MM.1S (cell line): ENCODE measurements at regions not wholly inside any gene's neighbourhood (a gene's known extent, or its start where the extent isn't known, plus 50 kb on each side); places are given as distances from the start of the nearest gene placed in this dataset.
"Not testable (repeated sequence)": the region's sequence is repeated elsewhere in the genome, so short reads cannot be mapped to it uniquely, and the experiment has no call there.

ENCODE experiments used
- DNase-seq: peaks from one replicate; pipeline ENCODE4 v3.0.0-alpha.2; 2015
- H2AFZ ChIP-seq: fragments of 300-600 bp; sonication (generic); 2 replicates; pipeline ENCODE4 v1.6.0; 2016; ENCODE audit warnings: antibody characterized with exemption, low read length
- H3F3A ChIP-seq: fragments of 300-600 bp; sonication (generic); 2 replicates; pipeline ENCODE4 v1.6.1; 2016; ENCODE audit warnings: mild to moderate bottlenecking, antibody characterized with exemption, low read length, moderate library complexity, mixed read lengths; ENCODE audit not compliant: insufficient read depth
- H3K27ac ChIP-seq: fragments of 300-600 bp; sonication (generic); 2 replicates; pipeline ENCODE4 v1.5.1; 2016; ENCODE audit warnings: mild to moderate bottlenecking, low read length
- H3K27me3 ChIP-seq: fragments of 300-600 bp; sonication (generic); replicated peaks from 2 replicates; pipeline ENCODE4 v1.6.0; 2016; ENCODE audit warnings: low read length; ENCODE audit not compliant: insufficient read depth
- H3K36me3 ChIP-seq: fragments of 300-600 bp; sonication (generic); replicated peaks from 2 replicates; pipeline ENCODE4 v1.6.1; 2016; ENCODE audit warnings: mild to moderate bottlenecking, low read length, mixed read lengths; ENCODE audit not compliant: insufficient read depth
- H3K4me1 ChIP-seq: fragments of 300-600 bp; sonication (generic); 2 replicates; pipeline ENCODE4 v1.6.1; 2016; ENCODE audit warnings: low read length, mixed read lengths
- H3K4me2 ChIP-seq: fragments of 300-600 bp; sonication (generic); 2 replicates; pipeline ENCODE4 v1.6.0; 2016; ENCODE audit warnings: low read depth, low read length
- H3K4me3 ChIP-seq: fragments of 300-600 bp; sonication (generic); 2 replicates; pipeline ENCODE4 v1.5.1; 2016; ENCODE audit warnings: low read length, mixed read lengths
- H3K79me2 ChIP-seq: fragments of 300-600 bp; sonication (generic); 2 replicates; pipeline ENCODE4 v1.6.1; 2016; ENCODE audit warnings: mixed run types, low read length, mixed read lengths
- H3K9ac ChIP-seq: fragments of 300-600 bp; sonication (generic); 2 replicates; pipeline ENCODE4 v1.6.1; 2016; ENCODE audit warnings: low read length, mixed read lengths
- H3K9me2 ChIP-seq: fragments of 300-600 bp; sonication (generic); replicated peaks from 2 replicates; pipeline ENCODE4 v1.6.1; 2016; ENCODE audit warnings: mild to moderate bottlenecking, low read length, mixed read lengths; ENCODE audit not compliant: insufficient read depth
- H3K9me3 ChIP-seq: fragments of 300-600 bp; sonication (generic); replicated peaks from 2 replicates; pipeline ENCODE4 v1.6.1; 2016; ENCODE audit warnings: mild to moderate bottlenecking, low read length, mixed read lengths; ENCODE audit not compliant: insufficient read depth
- H4K20me1 ChIP-seq: fragments of 300-600 bp; sonication (generic); 2 replicates; pipeline ENCODE4 v1.6.1; 2016; ENCODE audit warnings: mild to moderate bottlenecking, low read length, moderate library complexity, mixed read lengths; ENCODE audit not compliant: insufficient read depth
- EZH2 ChIP-seq: fragments of 300-600 bp; sonication (generic); optimal IDR thresholded peaks from 2 replicates; pipeline ENCODE3; 2017; ENCODE audit warnings: low read depth, mild to moderate bottlenecking, antibody characterized with exemption, low read length, mixed read lengths
- EZH2phosphoT487 ChIP-seq: fragments of 300-600 bp; sonication (generic); IDR thresholded peaks from 2 replicates; pipeline ENCODE4 v1.6.1; 2018; ENCODE audit warnings: antibody characterized with exemption, low read length
- TF ChIP-seq, protein P1 (sequence below): fragments of 300-600 bp; sonication (generic); IDR thresholded peaks from 2 replicates; pipeline ENCODE4 v1.5.1; 2016; ENCODE audit warnings: antibody characterized with exemption, low read length, mixed read lengths

DNA sequence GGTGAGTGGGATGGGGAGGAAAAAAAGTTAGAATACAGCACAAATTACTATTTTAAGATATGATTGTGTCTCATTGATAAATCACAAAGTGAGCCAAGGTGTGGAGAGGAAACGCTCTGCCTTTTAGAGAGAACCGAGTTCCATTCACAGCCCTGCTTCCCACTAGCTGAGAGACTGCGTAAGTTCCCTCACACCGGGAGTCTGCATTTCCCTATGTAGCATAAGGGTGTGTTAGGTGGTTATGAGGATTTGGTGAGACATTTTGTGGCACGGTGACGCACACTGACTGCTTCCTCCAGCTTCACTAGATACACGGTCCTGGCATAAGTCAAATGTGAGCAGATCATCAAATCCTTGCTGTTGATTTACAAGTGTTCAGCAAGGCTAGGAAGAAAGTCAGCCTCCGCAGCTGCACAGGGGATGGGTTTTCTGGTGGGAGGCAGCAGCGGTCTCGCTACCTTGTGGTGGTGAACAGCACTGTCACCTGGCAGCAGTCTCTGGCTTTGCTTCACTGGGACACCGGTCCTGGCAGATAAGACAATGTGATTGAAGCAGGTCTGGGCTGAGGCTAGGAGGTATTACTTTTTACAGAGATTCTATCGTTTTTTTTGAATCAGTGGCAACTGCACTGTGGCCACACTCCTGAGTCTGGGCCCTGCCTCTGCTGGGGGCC lies 312.2 kb upstream of the B3GAT1 start:
- no peak for TF ChIP-seq EZH2
- no peak for TF ChIP-seq EZH2phosphoT487
- TF ChIP-seq, protein P1, sequence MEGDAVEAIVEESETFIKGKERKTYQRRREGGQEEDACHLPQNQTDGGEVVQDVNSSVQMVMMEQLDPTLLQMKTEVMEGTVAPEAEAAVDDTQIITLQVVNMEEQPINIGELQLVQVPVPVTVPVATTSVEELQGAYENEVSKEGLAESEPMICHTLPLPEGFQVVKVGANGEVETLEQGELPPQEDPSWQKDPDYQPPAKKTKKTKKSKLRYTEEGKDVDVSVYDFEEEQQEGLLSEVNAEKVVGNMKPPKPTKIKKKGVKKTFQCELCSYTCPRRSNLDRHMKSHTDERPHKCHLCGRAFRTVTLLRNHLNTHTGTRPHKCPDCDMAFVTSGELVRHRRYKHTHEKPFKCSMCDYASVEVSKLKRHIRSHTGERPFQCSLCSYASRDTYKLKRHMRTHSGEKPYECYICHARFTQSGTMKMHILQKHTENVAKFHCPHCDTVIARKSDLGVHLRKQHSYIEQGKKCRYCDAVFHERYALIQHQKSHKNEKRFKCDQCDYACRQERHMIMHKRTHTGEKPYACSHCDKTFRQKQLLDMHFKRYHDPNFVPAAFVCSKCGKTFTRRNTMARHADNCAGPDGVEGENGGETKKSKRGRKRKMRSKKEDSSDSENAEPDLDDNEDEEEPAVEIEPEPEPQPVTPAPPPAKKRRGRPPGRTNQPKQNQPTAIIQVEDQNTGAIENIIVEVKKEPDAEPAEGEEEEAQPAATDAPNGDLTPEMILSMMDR = no peak
- H3K4me2 ChIP-seq = no peak overlapping the region
- no peaks in the 10 kb centered on the region for H3K9me3 ChIP-seq
- no peak overlapping the region for H3K4me3 ChIP-seq
- no peak overlapping the region for H2AFZ ChIP-seq
- no peaks in the 10 kb centered on the region for H3K27me3 ChIP-seq
- H3K79me2 ChIP-seq = no peaks in the 10 kb centered on the region
- H3K36me3 ChIP-seq = no peaks in the 10 kb centered on the region
- H3K9ac ChIP-seq = no peak overlapping the region
- H3K9me2 ChIP-seq = no peaks in the 10 kb centered on the region
- DNase-seq = no peak
- no peaks in the 10 kb centered on the region for H4K20me1 ChIP-seq
- H3K4me1 ChIP-seq = no peaks in the 10 kb centered on the region
- no peaks in the 10 kb centered on the region for H3F3A ChIP-seq
- no peak overlapping the region for H3K27ac ChIP-seq

DNA sequence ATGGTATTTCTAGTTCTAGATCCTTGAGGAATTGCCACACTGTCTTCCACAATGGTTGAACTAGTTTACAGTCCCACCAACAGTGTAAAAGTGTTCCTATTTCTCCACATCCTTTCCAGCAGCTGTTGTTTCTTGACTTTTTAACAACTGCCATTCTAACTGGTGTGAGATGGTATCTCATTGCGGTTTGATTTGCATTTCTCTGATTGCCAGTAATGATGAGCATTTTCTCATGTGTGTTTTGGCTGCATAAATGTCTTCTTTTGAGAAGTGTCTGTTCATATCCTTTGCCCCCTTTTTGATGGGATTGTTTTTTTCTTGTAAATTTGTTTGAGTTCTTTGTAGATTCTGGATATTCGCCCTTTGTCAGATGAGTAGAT lies 308.6 kb upstream of the B3GAT1 start:
- H3K27ac ChIP-seq, H3K9me3 ChIP-seq, H4K20me1 ChIP-seq, H2AFZ ChIP-seq, H3K79me2 ChIP-seq, H3K9ac ChIP-seq, H3F3A ChIP-seq, H3K4me1 ChIP-seq, H3K4me3 ChIP-seq, DNase-seq, H3K4me2 ChIP-seq, H3K36me3 ChIP-seq, H3K9me2 ChIP-seq, H3K27me3 ChIP-seq: not testable (repeated sequence)

DNA sequence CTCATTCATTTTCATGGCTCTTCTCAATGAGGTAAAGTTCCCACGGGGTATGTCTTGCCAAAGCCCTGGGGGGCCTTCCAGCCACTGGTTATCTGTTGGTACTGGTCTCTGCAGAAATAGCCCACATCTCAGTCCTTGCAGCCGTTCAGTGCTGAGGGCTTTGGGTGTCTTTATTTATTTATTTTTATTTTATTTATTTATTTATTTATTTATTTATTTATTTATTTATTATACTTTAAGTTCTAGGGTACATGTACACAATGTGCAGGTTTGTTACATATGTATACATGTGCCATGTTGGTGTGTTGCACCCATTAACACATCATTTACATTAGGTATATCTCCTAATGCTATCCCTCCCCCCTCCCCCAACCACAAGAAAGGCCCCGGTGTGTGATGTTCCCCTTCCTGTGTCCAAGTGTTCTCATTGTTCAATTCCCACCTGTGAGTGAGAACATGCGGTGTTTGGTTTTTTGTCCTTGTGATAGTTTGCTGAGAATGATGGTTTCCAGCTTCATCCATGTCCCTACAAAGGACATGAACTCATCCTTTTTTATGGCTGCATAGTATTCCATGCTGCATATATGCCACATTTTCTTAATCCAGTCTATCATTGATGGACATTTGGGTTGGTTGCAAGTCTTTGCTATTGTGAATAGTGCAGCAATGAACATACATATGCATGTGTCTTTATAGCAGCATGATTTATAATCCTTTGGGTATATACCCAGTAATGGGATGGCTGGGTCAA lies 308.1 kb upstream of the B3GAT1 start:
- H3K27ac ChIP-seq, H2AFZ ChIP-seq, H3K9me3 ChIP-seq, H3F3A ChIP-seq, H3K36me3 ChIP-seq, H3K79me2 ChIP-seq, H3K27me3 ChIP-seq, H3K4me1 ChIP-seq, H3K9me2 ChIP-seq, H3K4me3 ChIP-seq, DNase-seq, H3K4me2 ChIP-seq, H4K20me1 ChIP-seq, H3K9ac ChIP-seq: not testable (repeated sequence)

DNA sequence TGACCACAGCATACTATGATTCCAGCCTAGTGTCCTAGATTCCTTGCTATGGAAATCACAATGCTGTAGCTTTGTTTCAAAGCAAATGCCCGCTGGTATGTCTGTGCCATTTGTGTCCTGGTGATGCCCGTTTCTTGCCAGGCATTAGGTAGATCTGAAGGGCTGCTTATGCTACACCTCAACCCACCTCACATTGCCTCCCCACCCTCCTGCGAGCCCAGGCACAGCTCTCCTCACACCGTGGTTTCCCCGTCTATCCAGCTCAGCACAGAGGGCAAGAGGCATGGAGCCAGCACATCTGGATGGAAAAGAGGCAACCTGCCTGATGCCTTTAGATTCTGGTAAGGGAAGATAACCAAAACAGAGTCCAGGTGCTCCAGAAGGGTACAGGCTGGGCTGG lies 307.4 kb upstream of the B3GAT1 start:
- Histone ChIP-seq H4K20me1 (no peaks in the 10 kb centered on the region), H3K9ac (no peak overlapping the region), H3K4me2 (no peak overlapping the region), H3K4me1 (no peaks in the 10 kb centered on the region), H3K4me3 (no peak overlapping the region), H3K9me2 (no peaks in the 10 kb centered on the region), H3K27ac (no peak overlapping the region), H3K79me2 (no peaks in the 10 kb centered on the region), H3K9me3 (no peaks in the 10 kb centered on the region), H2AFZ (no peak overlapping the region), H3K27me3 (no peaks in the 10 kb centered on the region), H3K36me3 (no peaks in the 10 kb centered on the region), H3F3A (no peaks in the 10 kb centered on the region)
- no peak for TF ChIP-seq EZH2phosphoT487
- TF ChIP-seq EZH2 = no peak
- TF ChIP-seq, protein P1 = no peak
- no peak for DNase-seq
